IMR-90 (cell line): ENCODE measurements at regions not wholly inside any gene's neighbourhood (a gene's known extent, or its start where the extent isn't known, plus 50 kb on each side); places are given as distances from the start of the nearest gene placed in this dataset.

Source experiments
- ATAC-seq: fragments of 200-7000 bp; cut with Tn5 transposase; 2 replicates; pipeline ENCODE4 v1.9.1; 2020; ENCODE audit warnings: low read depth, mild to moderate bottlenecking, moderate library complexity
- BruUV-seq: library from RNA; stranded (reverse); fragments of 400-500 nt; replicated peaks from 2 replicates; lab custom pipeline; 2021; lab: Mats Ljungman, UMichigan
- CTCF ChIA-PET: fragments of 300-600 bp; formaldehyde crosslinking; extraction: SDS; loops from one replicate; lab custom pipeline; 2021; ENCODE audit warnings: antibody characterized with exemption; lab: Yijun Ruan, JAX
- POLR2A ChIA-PET: fragments of 300-600 bp; sonication (Branson Sonifier 250); formaldehyde crosslinking; loops from one replicate; lab custom pipeline; 2022; ENCODE audit warnings: antibody characterized with exemption; ENCODE audit not compliant: unreplicated experiment; lab: Charles Lee
- DNase-seq: peaks from one replicate; pipeline ENCODE4 v3.0.0; 2013
- H2AFZ ChIP-seq: replicated peaks from 2 replicates; pipeline ENCODE3; 2013; ENCODE audit warnings: low read length, mild to moderate bottlenecking; ENCODE audit not compliant: poor library complexity
- H2AK5ac ChIP-seq: 2 replicates; pipeline ENCODE4 v1.6.1; 2013; ENCODE audit warnings: low read depth, low read length, inconsistent platforms
- H2AK9ac ChIP-seq: replicated peaks from 2 replicates; pipeline ENCODE3; 2013; ENCODE audit warnings: mild to moderate bottlenecking, low read depth, low read length, moderate library complexity; ENCODE audit not compliant: poor library complexity
- H2BK120ac ChIP-seq: 2 replicates; pipeline ENCODE4 v1.6.1; 2013; ENCODE audit warnings: low read depth, low read length, inconsistent platforms
- H2BK15ac ChIP-seq: 3 replicates; pipeline ENCODE4 v1.6.1; 2013; ENCODE audit warnings: low read depth, low read length, inconsistent platforms
- H2BK20ac ChIP-seq: 2 replicates; pipeline ENCODE4 v1.6.1; 2013; ENCODE audit warnings: low read depth, mild to moderate bottlenecking, inconsistent platforms, low read length, moderate library complexity
- H2BK5ac ChIP-seq: 2 replicates; pipeline ENCODE4 v1.6.1; 2013; ENCODE audit warnings: mild to moderate bottlenecking, low read depth, low read length, inconsistent platforms; ENCODE audit not compliant: poor library complexity, severe bottlenecking
- H3K14ac ChIP-seq: replicated peaks from 2 replicates; pipeline ENCODE4 v1.6.1; 2013; ENCODE audit warnings: low read depth, low read length, inconsistent platforms
- H3K18ac ChIP-seq: 2 replicates; pipeline ENCODE4 v1.6.1; 2013; ENCODE audit warnings: low read depth, low read length, control low read depth
- H3K23ac ChIP-seq: 2 replicates; pipeline ENCODE4 v1.6.1; 2013; ENCODE audit warnings: low read depth, low read length, inconsistent platforms
- H3K27ac ChIP-seq: 2 replicates; pipeline ENCODE4 v1.5.1; 2013; ENCODE audit warnings: mild to moderate bottlenecking, control low read depth, low read length; ENCODE audit not compliant: insufficient read depth
- H3K27me3 ChIP-seq: 2 replicates; pipeline ENCODE4 v1.6.1; 2013; ENCODE audit warnings: low read length; ENCODE audit not compliant: control insufficient read depth, insufficient read depth
- H3K36me3 ChIP-seq: 2 replicates; pipeline ENCODE4 v1.6.1; 2013; ENCODE audit warnings: low read length, mixed read lengths; ENCODE audit not compliant: control insufficient read depth, insufficient read depth
- H3K4ac ChIP-seq: 2 replicates; pipeline ENCODE4 v1.6.1; 2013; ENCODE audit warnings: low read depth, low read length, inconsistent platforms
- H3K4me1 ChIP-seq: 2 replicates; pipeline ENCODE4 v1.6.1; 2013; ENCODE audit warnings: low read length, mixed read lengths; ENCODE audit not compliant: control insufficient read depth, insufficient read depth
- H3K4me2 ChIP-seq: 2 replicates; pipeline ENCODE4 v1.6.1; 2013; ENCODE audit warnings: low read depth, mild to moderate bottlenecking, control low read depth, low read length, moderate library complexity
- H3K4me3 ChIP-seq: 2 replicates; pipeline ENCODE4 v1.5.1; 2013; ENCODE audit warnings: low read depth, mild to moderate bottlenecking, control low read depth, low read length, moderate library complexity; ENCODE audit not compliant: insufficient read depth
- H3K56ac ChIP-seq: 2 replicates; pipeline ENCODE4 v1.6.1; 2013; ENCODE audit warnings: low read length, inconsistent platforms; ENCODE audit not compliant: insufficient read depth; ENCODE audit errors: extremely low read depth
- H3K79me1 ChIP-seq, 2 experiments: 2 replicates each; pipeline ENCODE4 v1.6.1; 2013; ENCODE audit warnings: low read length in 2 of 2, inconsistent platforms in 1 of 2, low read depth in 1 of 2
- H3K9ac ChIP-seq: 2 replicates; pipeline ENCODE4 v1.6.1; 2013; ENCODE audit warnings: low read depth, low read length, control low read depth
- H3K9me1 ChIP-seq: 2 replicates; pipeline ENCODE4 v1.6.1; 2013; ENCODE audit warnings: low read length, inconsistent platforms; ENCODE audit not compliant: insufficient read depth
- H3K9me3 ChIP-seq: 2 replicates; pipeline ENCODE4 v1.6.1; 2013; ENCODE audit warnings: low read length; ENCODE audit not compliant: control insufficient read depth, insufficient read depth
- H4K20me1 ChIP-seq: 2 replicates; pipeline ENCODE4 v1.6.1; 2013; ENCODE audit warnings: low read length, inconsistent platforms; ENCODE audit not compliant: insufficient read depth
- H4K5ac ChIP-seq: 2 replicates; pipeline ENCODE4 v1.6.1; 2013; ENCODE audit warnings: mild to moderate bottlenecking, low read depth, low read length, control low read depth
- H4K8ac ChIP-seq, 2 experiments: 2 replicates each; pipeline ENCODE4 v1.6.1; 2013; ENCODE audit warnings: low read depth in 2 of 2, low read length in 2 of 2, control low read depth in 1 of 2, inconsistent platforms in 1 of 2
- H4K91ac ChIP-seq: 2 replicates; pipeline ENCODE4 v1.6.1; 2013; ENCODE audit warnings: low read depth, low read length, inconsistent platforms; ENCODE audit not compliant: insufficient read depth
- BHLHE40 ChIP-seq: fragments of 150-350 bp; IDR thresholded peaks from 2 replicates; pipeline ENCODE4 v1.6.1; 2016; ENCODE audit warnings: mild to moderate bottlenecking, low read depth, low read length
- CTCF ChIP-seq: conservative IDR thresholded peaks from 2 replicates; pipeline ENCODE4 v1.5.1; 2012; ENCODE audit warnings: mild to moderate bottlenecking, low read depth, low read length, improper control_type of control experiment
- MAFK ChIP-seq: IDR thresholded peaks from 2 replicates; pipeline ENCODE4 v1.6.1; 2012; ENCODE audit warnings: low read depth, low read length, improper control_type of control experiment
- MAZ ChIP-seq: IDR thresholded peaks from 2 replicates; pipeline ENCODE4 v1.6.1; 2012; ENCODE audit warnings: low read depth, mild to moderate bottlenecking, low read length, improper control_type of control experiment, moderate library complexity, borderline replicate concordance
- MXI1 ChIP-seq: IDR thresholded peaks from 2 replicates; pipeline ENCODE4 v1.6.1; 2012; ENCODE audit warnings: low read depth, mild to moderate bottlenecking, low read length, moderate library complexity, borderline replicate concordance
- NFE2L2 ChIP-seq: fragments of 150-350 bp; IDR thresholded peaks from 2 replicates; pipeline ENCODE4 v1.6.1; 2016; ENCODE audit warnings: low read depth, mild to moderate bottlenecking, low read length
- RFX5 ChIP-seq: IDR thresholded peaks from 2 replicates; pipeline ENCODE4 v1.8.0; 2012; ENCODE audit warnings: low read depth, mild to moderate bottlenecking, low read length, moderate library complexity
- SMC3 ChIP-seq: fragments of 150-350 bp; IDR thresholded peaks from 2 replicates; pipeline ENCODE4 v1.6.1; 2016; ENCODE audit warnings: low read depth, mild to moderate bottlenecking, antibody characterized with exemption, low read length, moderate library complexity
- WGBS, 2 experiments: methylation state at CpG; one replicate each; pipeline versions ENCODE4 v1.1.5 to v1.1.7; 2013; ENCODE audit warnings: missing lambda C conversion rate in 2 of 2; ENCODE audit not compliant: insufficient read length in 1 of 2; ENCODE audit errors: extremely low coverage in 2 of 2; 5-methylcytosine and 5-hydroxymethylcytosine counted together
- dilution Hi-C: fragments of 300-500 bp; cut with HindIII; formaldehyde crosslinking; loops from one replicate; pipeline ENCODE4 v1.14.3; 2018; ENCODE audit warnings: low sequenced_read_pairs; ENCODE audit not compliant: unreplicated experiment
- in situ Hi-C: fragments of 300-500 bp; cut with MboI; formaldehyde crosslinking; loops from 3 replicates; pipeline ENCODE4 v1.14.3; 2019; ENCODE audit warnings: low sequenced_read_pairs, inconsistent platforms, mixed read lengths
- intact Hi-C: fragments of 100-400 bp; cut with micrococcal nuclease; formaldehyde crosslinking; loops from 2 replicates; pipeline ENCODE4 v1.10.0; 2022
- TF ChIP-seq, protein P1 (sequence below): fragments of 150-350 bp; IDR thresholded peaks from 2 replicates; pipeline ENCODE4 v1.6.1; 2016; ENCODE audit warnings: low read depth, mild to moderate bottlenecking, low read length, moderate library complexity, borderline replicate concordance
- TF ChIP-seq, protein P2 (sequence below): fragments of 150-350 bp; IDR thresholded peaks from 2 replicates; pipeline ENCODE4 v1.6.1; 2017; ENCODE audit warnings: mild to moderate bottlenecking, antibody characterized with exemption, low read length, low read depth

DNA sequence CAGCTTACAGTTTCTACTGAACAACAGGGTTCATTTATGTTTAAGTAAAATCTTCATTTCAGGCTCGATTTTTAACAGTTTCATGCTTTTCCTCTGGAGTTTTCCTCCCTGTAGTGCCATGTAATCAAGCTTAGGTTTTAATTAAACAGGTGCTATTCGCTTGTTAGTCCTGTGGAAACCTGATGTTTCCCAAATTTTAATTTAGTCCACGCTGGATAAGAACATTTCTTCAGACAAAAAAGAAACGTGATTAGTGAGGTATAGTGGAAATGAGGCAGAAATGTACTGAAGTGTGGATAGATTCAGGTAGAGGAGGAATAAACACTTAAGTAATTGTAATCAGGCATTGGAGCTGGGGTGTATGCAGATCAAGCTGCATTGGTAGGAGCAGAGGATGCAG is 1217.5 kb downstream of the AACS start:
- dilution Hi-C loops (no loop called here), intact Hi-C loops (no loop called here), in situ Hi-C loops (no loop called here)
- Histone ChIP-seq H3K27me3 (no peaks in the 10 kb centered on the region), H3K4me3 (no peak overlapping the region), H2BK15ac (no peak overlapping the region), H3K36me3 (no peaks in the 10 kb centered on the region), H2BK120ac (no peak overlapping the region), H3K9me1 (no peaks in the 10 kb centered on the region), H2BK20ac (no peak overlapping the region), H3K23ac (no peak overlapping the region), H3K4me1 (no peaks in the 10 kb centered on the region), H3K9me3 (peaks cover 22% of the 10 kb centered on the region), H3K18ac (no peak overlapping the region), H3K14ac (no peak overlapping the region), H3K79me1 (no peaks in the 10 kb centered on the region), H2BK5ac (no peak overlapping the region), H3K9ac (no peak overlapping the region), H4K5ac (no peak overlapping the region), H3K4me2 (no peak overlapping the region), H2AFZ (no peak overlapping the region), H2AK9ac (no peak overlapping the region), H3K56ac (no peak overlapping the region), H4K91ac (no peak overlapping the region), H4K8ac (no peak overlapping the region), H3K4ac (no peak overlapping the region), H2AK5ac (no peak overlapping the region), H4K20me1 (no peaks in the 10 kb centered on the region), H3K27ac (no peak overlapping the region)
- no CpG with 5 or more reads among the region's 4 CpGs for WGBS, 2 experiments
- no TSS peak for BruUV-seq
- DNase-seq = no peak
- no peak for TF ChIP-seq SMC3
- no peak for TF ChIP-seq CTCF
- TF ChIP-seq RFX5 = no peak
- no peak for TF ChIP-seq MAFK
- TF ChIP-seq, protein P1, sequence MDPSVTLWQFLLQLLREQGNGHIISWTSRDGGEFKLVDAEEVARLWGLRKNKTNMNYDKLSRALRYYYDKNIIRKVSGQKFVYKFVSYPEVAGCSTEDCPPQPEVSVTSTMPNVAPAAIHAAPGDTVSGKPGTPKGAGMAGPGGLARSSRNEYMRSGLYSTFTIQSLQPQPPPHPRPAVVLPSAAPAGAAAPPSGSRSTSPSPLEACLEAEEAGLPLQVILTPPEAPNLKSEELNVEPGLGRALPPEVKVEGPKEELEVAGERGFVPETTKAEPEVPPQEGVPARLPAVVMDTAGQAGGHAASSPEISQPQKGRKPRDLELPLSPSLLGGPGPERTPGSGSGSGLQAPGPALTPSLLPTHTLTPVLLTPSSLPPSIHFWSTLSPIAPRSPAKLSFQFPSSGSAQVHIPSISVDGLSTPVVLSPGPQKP = no peak
- TF ChIP-seq NFE2L2 = no peak
- TF ChIP-seq BHLHE40 = no peak
- TF ChIP-seq MAZ = no peak
- TF ChIP-seq MXI1 = no peak
- TF ChIP-seq, protein P2, sequence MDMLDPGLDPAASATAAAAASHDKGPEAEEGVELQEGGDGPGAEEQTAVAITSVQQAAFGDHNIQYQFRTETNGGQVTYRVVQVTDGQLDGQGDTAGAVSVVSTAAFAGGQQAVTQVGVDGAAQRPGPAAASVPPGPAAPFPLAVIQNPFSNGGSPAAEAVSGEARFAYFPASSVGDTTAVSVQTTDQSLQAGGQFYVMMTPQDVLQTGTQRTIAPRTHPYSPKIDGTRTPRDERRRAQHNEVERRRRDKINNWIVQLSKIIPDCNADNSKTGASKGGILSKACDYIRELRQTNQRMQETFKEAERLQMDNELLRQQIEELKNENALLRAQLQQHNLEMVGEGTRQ = no peak
- ChIA-PET CTCF (no interaction called here), POLR2A (no interaction called here)
- no peak for ATAC-seq
